ENCODE measurements at regions not wholly inside any gene's neighbourhood (a gene's known extent, or its start where the extent isn't known, plus 50 kb on each side); places are given as distances from the start of the nearest gene placed in this dataset.
A peak's percentile ranks its signal among the peaks of the same experiment; 100 is the strongest.

DNA sequence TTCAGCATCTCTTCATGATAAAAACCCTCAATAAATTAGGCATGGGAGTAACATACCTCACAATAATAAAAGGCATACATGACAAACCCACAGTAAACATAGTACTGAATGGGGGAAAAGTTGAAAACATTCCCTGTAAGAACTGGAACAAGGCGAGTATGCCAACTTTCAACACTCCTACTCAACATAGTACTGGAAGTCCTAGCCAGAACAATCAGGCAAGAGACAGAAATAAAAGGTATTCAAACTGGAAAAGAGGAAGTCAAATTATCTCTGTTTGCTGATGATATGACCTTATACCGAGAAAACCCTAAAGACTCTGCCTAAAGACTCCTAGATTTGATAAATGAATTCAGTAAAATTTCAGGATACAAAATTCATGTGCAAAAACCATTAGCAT lies 167.6 kb downstream of the TMEM38B start:
- DNase-seq (ENCODE audit: low read depth in 3 of 3): no peak

GRCh38 chr9:105864248-105864898 lies 170.0 kb downstream of the TMEM38B start:
- DNase-seq (ENCODE audit: low read depth in 3 of 3): no peak

DNA sequence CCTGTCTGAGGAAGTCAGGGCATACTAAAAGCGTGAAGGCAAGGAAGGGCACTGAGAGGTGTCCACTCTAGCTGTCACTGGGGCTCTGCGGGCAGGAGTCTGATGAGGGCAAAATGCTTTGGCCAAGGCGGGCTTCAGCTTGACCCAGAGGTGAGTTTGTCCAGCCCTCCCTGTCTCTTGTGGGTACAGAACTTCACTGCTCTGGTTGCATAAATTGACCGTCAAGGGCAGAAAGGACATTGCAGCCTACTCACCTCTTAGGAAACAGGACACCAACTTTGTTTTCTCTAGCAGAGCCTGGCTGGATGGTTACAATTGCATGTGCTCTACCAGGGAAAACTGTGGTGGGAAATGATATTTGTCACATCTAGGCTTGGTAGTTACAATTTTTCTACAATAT lies 170.9 kb downstream of the TMEM38B start:
- DNase-seq (ENCODE audit: low read depth in 3 of 3): no peak

GRCh38 chr9:105871540-105871939 lies 177.2 kb downstream of the TMEM38B start:
- DNase-seq (ENCODE audit: low read depth in 3 of 3): no peak

- no peak for DNase-seq (ENCODE audit: low read depth in 3 of 3)
Observed at GRCh38 chr9:105873801-105874200, 179.5 kb downstream of the TMEM38B start.

DNA sequence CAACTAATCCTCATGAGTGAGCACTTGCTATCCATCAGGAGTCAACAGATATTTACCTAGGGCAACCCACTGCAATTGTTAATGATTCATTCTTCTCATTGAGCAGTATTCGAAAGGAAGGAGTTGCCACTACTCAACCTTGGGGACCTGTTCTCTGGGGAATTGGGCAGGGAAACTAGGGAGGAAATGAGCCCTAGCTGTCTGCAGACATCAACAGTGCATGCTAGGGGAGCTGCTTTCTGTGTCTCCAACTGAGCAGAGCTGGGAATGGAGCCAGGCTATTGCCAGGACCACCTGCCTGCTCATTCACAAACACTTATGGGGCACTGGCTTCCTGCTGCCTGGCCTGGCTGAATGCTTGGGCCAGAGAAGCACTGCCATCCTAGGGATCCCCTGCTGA lies 183.4 kb downstream of the TMEM38B start:
- DNase-seq (ENCODE audit: low read depth in 3 of 3): no peak

DNA sequence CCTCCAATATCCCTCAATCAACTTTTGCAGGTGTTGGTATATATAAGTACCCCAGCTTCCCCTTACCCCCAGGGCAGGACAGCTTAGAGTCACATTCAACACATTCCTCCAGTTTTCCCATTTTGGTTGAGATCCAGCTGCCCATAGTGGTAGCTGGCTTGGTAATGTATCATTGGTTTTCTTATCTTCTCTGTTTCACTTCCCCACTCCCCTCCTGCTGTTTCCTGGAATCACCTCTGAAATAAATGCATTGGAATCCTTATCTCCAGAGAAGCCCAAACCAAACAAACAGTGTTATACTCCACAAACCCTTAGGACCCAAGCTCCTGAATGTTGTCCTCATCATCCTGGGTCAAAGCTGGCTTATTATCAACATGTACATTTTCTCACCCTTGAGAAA lies 184.8 kb downstream of the TMEM38B start:
- DNase-seq (ENCODE audit: low read depth in 3 of 3): no peak

DNA sequence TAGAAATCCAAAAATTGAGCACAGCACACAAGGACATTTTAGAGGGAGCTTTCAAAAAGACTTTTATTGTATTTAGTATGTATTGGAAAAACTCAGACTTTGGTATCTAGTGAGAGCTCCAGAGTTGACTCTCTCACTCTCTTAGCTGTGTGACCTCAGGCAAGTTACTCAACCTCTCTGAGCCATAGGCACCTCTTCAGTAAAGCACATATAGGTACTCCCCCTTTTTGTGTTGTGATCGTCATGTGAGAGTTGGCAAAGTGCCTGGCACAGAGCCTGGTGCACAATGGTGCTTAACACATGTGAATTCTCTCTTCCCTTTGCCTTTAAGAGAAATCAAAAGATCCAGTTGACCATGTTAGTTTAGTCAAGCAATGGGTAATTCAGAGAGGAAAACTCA lies 186.2 kb downstream of the TMEM38B start:
- DNase-seq (ENCODE audit: low read depth in 3 of 3): no peak

DNA sequence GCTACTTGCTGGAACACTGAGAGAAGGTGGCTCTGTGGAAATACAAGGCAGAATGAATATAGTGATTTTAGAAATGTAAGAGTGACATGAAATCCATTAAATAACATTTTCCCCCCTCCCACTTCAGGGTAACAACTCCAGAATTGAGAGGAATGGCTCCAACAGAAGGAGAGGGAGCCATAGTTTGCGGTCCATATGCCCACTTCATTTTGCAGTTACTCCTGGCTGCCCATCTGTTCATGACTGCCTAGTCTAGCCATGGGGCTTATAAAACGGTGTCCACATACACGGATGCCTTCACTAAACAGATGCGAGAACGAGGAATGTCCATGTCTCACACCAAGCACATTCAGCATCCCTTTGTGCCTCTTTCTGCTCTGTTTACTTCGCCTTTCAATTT lies 186.7 kb downstream of the TMEM38B start:
- DNase-seq (ENCODE audit: low read depth in 3 of 3): no peak

GRCh38 chr9:105881654-105882349 lies 187.5 kb downstream of the TMEM38B start:
- DNase-seq (ENCODE audit: low read depth in 3 of 3): peak; percentile 17 to 28 (median 28)

GRCh38 chr9:105883847-105884246 lies 189.5 kb downstream of the TMEM38B start:
- no peak for DNase-seq (ENCODE audit: low read depth in 3 of 3)

GRCh38 chr9:105884416-105884815 lies 190.1 kb downstream of the TMEM38B start:
- no peak for DNase-seq (ENCODE audit: low read depth in 3 of 3)

DNA sequence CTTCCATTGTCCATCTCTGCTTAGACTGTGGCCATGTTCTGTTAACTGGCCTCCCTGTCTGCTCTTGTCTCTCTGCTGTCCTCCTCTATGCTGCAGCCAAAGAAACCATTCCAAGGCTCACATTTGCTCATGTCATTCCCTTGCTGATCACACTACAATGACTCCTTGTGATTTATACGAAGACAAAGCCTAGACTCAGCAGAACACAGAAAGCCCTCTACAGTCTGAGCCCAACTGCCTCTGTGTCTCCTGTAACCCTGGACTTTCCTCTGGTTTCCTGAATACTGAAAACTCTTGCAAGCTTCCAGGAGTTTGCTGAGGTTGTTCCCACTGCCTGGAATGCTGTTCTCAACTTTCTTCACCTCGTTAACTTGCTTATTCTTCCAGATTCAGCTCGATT lies 191.8 kb downstream of the TMEM38B start:
- no peak for DNase-seq (ENCODE audit: low read depth in 3 of 3)

GRCh38 chr9:105887679-105888078 lies 193.3 kb downstream of the TMEM38B start:
- DNase-seq (ENCODE audit: low read depth in 3 of 3): no peak

DNA sequence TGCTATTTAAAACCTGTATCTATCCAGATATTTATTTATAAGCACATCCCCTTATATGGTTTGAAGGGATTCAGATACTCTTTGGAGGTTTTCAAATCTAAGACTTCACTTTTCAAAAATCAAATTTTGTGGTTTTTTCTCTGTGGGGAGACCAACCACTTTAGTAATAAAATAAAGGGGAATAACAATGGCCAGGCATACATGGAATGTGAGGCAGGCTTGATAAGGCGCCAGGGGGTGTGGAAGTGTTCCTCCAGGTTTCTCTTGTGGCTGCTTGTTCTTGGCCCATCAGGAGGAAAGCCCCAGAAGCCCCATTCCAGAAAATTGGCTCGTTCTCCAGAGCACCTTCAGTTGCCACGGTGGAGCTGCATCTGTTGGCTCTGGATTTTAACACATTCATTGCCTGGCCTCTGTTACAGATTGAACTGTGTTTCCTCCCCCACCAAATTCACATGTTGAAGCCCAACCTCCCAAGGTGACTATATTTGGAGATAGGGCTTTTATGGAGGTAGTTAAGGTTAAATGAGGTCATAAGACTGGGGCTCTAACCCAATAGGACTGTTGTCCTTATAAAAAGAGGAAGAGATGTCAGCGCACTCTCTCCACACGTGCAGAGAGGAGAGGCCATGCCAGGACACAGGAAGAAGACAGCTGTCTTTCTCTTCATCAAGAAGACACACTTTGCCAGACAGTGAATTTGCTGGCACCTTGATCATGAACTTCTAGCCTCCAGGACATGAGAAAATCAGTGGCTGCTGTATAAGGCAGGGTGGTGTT lies 195.9 kb downstream of the TMEM38B start:
- no peak for DNase-seq (ENCODE audit: low read depth in 3 of 3)

DNA sequence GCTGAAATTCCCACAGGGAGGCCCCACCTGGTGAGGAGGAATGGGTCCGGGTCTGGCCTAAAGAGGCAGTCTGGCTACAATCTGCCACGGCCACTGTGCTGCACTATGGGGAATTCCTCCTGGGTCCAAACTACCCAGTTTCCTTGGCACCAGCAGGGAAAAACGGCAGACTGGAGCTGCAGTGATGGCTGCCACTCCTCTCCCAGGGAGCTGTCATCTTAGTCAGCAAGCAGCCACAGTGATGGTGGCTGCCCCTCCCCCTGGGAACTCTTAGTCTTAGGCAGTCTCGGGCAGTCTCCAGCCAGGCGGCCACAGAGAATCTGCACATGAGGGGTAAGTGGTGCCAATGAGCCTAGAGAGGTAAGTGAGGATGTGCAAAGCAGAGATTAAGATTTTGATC lies 205.8 kb downstream of the TMEM38B start:
- no peak for DNase-seq (ENCODE audit: low read depth in 3 of 3)

GRCh38 chr9:105901514-105902109 lies 207.3 kb downstream of the TMEM38B start:
- no peak for DNase-seq (ENCODE audit: low read depth in 3 of 3)

DNA sequence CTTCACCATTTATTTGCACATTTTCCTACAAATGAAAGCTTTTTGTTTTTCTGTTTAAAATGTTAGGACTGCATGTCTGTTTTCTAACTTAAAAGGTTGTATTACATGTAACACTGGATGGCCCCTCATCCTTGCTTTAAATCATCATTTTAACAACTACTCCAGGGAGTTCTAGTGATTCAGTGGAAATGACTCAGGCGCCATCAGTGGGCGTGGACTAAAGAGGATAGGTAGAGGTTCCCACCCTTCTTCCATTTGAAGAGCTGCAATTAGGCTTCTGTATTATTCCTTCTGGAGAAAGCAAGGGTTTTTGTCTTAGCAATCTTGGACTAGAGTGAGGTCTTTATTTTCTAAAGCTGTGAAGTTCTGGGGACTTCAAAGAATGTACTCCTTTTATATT lies 213.7 kb downstream of the TMEM38B start:
- no peak for DNase-seq (ENCODE audit: low read depth in 3 of 3)

- DNase-seq (ENCODE audit: low read depth in 3 of 3): no peak
Observed at GRCh38 chr9:105911104-105911911, 217.0 kb downstream of the TMEM38B start.

- DNase-seq (ENCODE audit: low read depth in 3 of 3): no peak
Observed at GRCh38 chr9:105912157-105912862, 218.0 kb downstream of the TMEM38B start.

Data from stimulated activated CD4-positive, alpha-beta T cell treated with anti-CD3 and anti-CD28 coated beads, TNF-alpha, amount 100 ng/mL, for 4 hours (primary cell).